GM21390 (cell line): ENCODE measurements at regions not wholly inside any gene's neighbourhood (a gene's known extent, or its start where the extent isn't known, plus 50 kb on each side); places are given as distances from the start of the nearest gene placed in this dataset.
"Not testable (repeated sequence)": the region's sequence is repeated elsewhere in the genome, so short reads cannot be mapped to it uniquely, and the experiment has no call there.

Experiments used
- ATAC-seq: cut with Tn5 transposase; IDR thresholded peaks from one replicate; pipeline ENCODE4 v1.9.1; 2021; ENCODE audit not compliant: unreplicated experiment

GRCh38 chr2:205865905-205866441, 183.7 kb downstream of the NRP2 start:
- ATAC-seq: no peak

- no peak for ATAC-seq
Measured at GRCh38 chr2:205865056-205865455, 182.8 kb downstream of the NRP2 start.

DNA sequence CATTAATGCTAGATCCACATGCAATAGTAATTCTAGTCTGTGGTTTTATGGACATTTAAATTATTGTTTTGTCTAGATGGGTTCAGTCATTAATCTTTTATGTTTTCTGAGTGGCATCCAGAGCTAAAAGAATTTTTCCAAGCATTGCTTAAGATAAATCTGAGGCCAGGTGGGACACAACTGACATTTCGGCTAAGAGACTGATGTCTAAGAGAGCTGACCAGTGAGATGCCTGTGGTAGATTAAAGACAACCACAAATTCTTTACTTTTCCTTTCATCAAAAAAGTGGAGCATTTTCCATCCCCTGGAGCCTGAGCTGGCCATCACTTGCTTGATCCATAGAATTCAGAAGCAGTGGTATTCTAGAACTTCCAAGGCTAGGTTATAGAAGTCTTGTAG, 182.2 kb downstream of the NRP2 start:
- ATAC-seq: no peak

DNA sequence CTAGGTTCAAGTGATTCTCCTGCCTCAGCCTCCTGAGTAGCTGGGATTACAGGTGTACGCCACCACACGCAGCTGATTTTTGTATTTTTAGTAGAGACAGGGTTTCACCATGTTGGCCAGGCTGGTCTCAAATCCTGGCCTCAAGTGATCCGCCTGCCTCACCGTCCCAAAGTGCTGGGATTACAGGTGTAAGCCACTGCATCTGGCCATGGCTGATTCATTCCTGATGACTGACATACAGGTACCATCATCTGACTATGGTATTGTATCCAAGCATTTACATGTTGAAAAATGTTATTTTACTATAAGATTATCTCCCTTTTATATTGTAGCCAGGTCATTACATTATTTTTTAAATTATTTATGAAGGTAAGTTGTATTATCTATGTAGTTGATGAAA, 180.5 kb downstream of the NRP2 start:
- ATAC-seq: not testable (repeated sequence)

GRCh38 chr2:205860885-205861284, 178.6 kb downstream of the NRP2 start:
- no peak for ATAC-seq

DNA sequence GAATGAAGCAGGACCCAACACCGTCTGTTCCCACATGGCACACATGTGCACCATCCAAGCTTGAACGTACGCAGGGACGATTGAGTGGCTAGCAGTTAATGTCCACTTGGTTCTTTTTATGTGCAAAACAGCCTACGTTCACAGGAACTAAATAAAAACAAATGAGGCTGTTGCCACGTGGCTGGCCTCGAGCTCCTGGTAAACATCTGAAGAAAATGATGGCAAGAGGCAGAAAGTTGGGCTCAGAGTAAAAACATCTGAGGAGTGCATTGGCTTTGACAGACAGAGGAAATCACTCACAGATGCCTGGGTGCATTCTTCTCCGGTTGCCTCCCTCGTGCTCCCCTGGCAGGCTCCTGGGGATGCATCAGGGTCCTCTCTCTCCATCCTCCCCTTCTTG, 177.9 kb downstream of the NRP2 start:
- no peak for ATAC-seq

DNA sequence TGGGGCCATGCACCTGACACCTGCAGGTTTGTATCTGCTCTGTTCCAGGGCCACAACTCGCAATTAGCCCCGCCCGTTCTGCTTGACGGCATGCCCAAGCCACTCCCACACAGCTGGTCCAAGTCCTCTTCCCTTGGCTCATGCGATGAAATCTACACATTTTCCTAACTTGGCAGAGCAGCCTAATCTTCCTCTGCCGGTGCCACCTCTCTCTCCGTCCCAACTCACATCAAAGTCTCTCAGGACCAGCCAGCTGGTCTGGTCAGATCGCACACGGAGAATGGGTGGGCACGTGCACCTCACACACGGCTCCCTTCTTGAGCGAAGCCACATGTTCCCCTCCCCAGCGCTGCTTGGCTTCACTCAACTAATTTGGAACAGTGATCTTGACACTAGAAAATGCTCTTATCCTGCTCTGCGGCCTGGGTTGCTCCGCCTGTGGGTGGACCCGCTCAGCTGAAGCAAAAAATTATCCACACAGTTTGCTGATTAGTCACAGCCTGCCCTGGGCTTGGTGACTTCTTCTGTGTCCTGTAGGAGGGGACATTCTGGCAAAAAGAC, 176.7 kb downstream of the NRP2 start:
- ATAC-seq: no peak

GRCh38 chr2:205858275-205858674, 176.0 kb downstream of the NRP2 start:
- no peak for ATAC-seq

GRCh38 chr2:205857520-205858237, 175.4 kb downstream of the NRP2 start:
- ATAC-seq: peak; percentile 58

GRCh38 chr2:205852457-205852856, 170.2 kb downstream of the NRP2 start:
- no peak for ATAC-seq

DNA sequence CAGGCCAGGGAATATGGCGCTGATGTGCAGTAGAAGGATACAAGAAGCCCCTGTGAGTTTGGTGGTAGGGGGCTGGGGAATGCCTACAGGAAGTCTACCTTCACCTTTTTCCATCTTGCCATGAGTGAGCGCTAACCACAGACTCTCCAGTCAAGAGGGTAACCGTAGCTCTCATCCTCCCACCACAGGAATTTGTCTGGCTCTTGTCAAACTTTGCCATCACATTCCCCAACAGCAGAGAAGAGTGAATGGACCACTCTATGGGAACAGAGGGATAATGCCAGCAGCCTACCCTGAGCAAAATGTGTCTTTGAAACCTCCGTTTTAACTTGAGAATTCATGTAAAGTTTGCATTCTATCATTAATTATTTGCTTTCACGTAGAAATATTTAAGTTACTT, 168.3 kb downstream of the NRP2 start:
- no peak for ATAC-seq

DNA sequence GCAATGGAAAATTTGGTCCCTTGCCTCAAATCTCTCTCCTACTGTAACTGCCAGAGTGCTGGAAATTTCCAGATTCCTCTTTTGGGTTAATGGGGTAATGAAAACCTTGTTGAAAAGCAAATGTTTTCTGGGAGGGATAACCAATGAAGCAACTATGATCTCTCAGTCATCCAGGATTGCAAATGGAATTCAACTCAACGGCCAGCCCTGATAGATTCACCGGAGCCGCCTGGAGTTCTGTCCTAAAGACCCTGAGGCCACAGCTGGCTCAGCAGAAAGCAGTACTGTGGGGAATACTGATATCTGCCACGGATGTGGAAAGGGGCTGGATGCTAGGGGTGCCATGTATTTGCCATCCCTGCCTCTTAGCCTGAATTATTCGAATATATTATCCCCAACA, 167.8 kb downstream of the NRP2 start:
- ATAC-seq: no peak

- no peak for ATAC-seq
Measured at GRCh38 chr2:205849136-205849535, 166.8 kb downstream of the NRP2 start.

DNA sequence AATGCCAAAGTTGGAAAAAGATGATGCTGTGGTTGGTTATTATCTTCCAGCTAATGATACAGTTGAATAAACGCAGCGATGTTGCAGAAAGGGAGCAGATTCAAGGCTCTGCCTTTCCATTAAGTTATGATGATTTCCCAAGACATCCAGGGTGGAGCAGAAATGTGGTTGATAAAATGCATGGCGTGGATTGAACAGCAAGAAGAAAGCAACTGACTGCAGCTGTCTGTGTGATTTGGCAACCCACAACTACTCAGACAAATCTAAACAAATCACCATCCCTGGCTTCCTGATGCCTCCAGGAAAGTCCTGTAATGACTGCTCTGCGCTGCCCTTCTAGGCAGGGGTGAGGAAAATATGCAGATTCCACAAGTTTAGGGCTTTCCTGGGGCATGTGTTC, 166.3 kb downstream of the NRP2 start:
- ATAC-seq: no peak
